Aorta (tissue), 5 donors: ENCODE measurements at regions not wholly inside any gene's neighbourhood (a gene's known extent, or its start where the extent isn't known, plus 50 kb on each side); places are given as distances from the start of the nearest gene placed in this dataset.

Experiments used
- ATAC-seq: fragments of 200-7000 bp; cut with Tn5 transposase; one replicate; pipeline ENCODE4 v1.9.1; 2022; ENCODE audit warnings: moderate library complexity; ENCODE audit not compliant: low FRiP score
- DNase-seq, 2 donors: peaks; one replicate each; pipeline ENCODE4 v3.0.0-alpha.2; 2020
- H3K27ac ChIP-seq, 2 donors: one replicate each; pipeline ENCODE4 v1.5.1; 2013; ENCODE audit warnings: low read length in 2 of 2, mild to moderate bottlenecking in 2 of 2, moderate library complexity in 2 of 2, control low read depth in 1 of 2, inconsistent platforms in 1 of 2, low read depth in 1 of 2
- H3K27me3 ChIP-seq, 2 donors: one replicate each; pipeline ENCODE4 v1.6.1; 2013; ENCODE audit warnings: control low read depth in 1 of 2, low read length in 1 of 2, mild to moderate bottlenecking in 1 of 2, moderate library complexity in 1 of 2; ENCODE audit not compliant: insufficient read depth in 2 of 2, control insufficient read depth in 1 of 2
- H3K36me3 ChIP-seq, 2 donors: one replicate each; pipeline ENCODE4 v1.6.1; 2013; ENCODE audit warnings: control low read depth in 1 of 2, low read length in 1 of 2, mild to moderate bottlenecking in 1 of 2; ENCODE audit not compliant: insufficient read depth in 2 of 2, control insufficient read depth in 1 of 2
- H3K4me1 ChIP-seq, 2 donors: one replicate each; pipeline ENCODE4 v1.6.1; 2013; ENCODE audit warnings: low read length in 2 of 2, control low read depth in 1 of 2, mild to moderate bottlenecking in 1 of 2, moderate library complexity in 1 of 2; ENCODE audit not compliant: insufficient read depth in 2 of 2, control insufficient read depth in 1 of 2
- H3K4me3 ChIP-seq, 2 donors: one replicate each; pipeline ENCODE4 v1.5.1; 2013; ENCODE audit warnings: low read length in 2 of 2, control low read depth in 1 of 2, mild to moderate bottlenecking in 1 of 2
- H3K9me3 ChIP-seq: one replicate; pipeline ENCODE4 v1.6.1; 2013; ENCODE audit warnings: mild to moderate bottlenecking, low read length; ENCODE audit not compliant: control insufficient read depth
- WGBS, 2 donors: extraction: QIAGEN DNeasy Blood & Tissue Kit; methylation state at CpG; one replicate each; pipeline ENCODE4 v1.1.7; 2013; 5-methylcytosine and 5-hydroxymethylcytosine counted together
- intact Hi-C, 2 donors: fragments of 100-400 bp; cut with DNase I; formaldehyde crosslinking; loops; one replicate each; pipeline versions ENCODE4 v1.14.2 to v1.15.0; 2022
- donor health status: healthy with polysubstance abuse.
- donor health status: Bipolar disorder and iron deficiency.
- donor health status: DM: no; HTN: no; CAD: no.
- donor health status: DM: no; HTN: no; CAD: no.
- donor health status: DM: yes; HTN: yes; CAD: no.

DNA sequence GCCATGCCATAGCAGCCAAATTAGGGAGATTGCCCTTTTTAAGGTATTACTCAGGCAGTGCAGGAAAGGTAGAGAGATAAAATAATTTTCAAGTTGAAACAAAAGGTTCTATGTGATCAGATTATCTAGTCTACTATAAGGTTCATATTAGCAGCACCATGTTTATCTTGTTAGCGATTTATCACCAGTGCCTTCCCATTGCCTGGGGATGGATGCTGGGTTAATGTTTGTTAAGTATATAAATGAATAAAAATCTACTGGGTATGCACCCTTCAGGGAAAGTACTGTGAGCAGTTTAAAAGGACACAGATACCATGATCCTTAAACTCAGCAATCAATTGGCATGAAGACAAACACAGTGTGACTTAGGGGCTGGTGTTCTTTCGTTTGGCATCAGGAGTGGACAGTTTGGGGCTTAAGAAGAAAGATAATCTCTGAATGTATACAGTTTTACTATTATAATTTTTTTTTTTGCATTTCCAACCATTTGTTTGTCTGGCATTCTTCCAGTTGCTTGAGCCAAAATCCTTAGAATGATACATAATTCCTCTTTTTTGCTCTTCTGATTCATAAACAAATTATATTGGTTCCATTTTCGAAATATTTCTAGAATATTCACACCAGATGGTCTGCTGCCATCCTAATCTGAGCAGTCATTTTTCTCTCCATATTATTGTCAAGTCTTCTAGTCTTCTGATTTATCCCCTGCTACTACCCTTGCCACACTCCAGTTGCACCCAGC, 512.8 kb upstream of the SLC8A1 start:
- H3K36me3 ChIP-seq, result no peaks in the 10 kb centered on the region

DNA sequence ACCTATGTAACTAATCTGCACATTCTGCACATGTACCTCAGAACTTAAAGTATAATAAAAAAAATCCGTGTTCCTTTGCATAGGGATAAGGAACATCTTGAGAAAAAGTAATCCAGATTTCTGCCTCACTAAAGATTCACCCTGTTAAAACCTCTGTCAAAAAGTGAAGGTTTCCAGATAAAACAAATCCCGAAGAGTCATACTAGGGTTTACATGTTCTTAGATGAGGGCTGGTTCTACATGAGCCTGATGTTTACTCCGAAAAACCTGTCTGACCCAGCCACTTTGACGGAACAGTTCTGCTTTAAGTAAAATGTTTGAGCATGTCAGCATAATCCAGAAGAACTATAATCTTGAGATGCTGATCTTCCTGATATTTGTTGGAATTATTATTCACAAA, 515.6 kb upstream of the SLC8A1 start:
- DNase-seq (no peak), ATAC-seq (no peak)
- H3K4me3 ChIP-seq, result no peak overlapping the region
- no peaks in the 10 kb centered on the region for H3K9me3 ChIP-seq
- WGBS, 2 donors, result 92 to 95% methylated on average over 4 of the region's 4 CpGs
- H3K27ac ChIP-seq, result no peak overlapping the region
- no peaks in the 10 kb centered on the region for H3K27me3 ChIP-seq
- H3K4me1 ChIP-seq, result no peaks in the 10 kb centered on the region
- intact Hi-C loops, result no loop called here
- H3K36me3 ChIP-seq, result no peaks in the 10 kb centered on the region

More for the DNA sequence above, 512.8 kb upstream of the SLC8A1 start:
- DNase-seq (no peak), ATAC-seq (no peak)
- WGBS, 2 donors, result 92 to 95% methylated on average over 3 of the region's 3 CpGs
- Histone ChIP-seq H3K4me3 (no peak overlapping the region), H3K27ac (no peak overlapping the region), H3K27me3 (no peaks in the 10 kb centered on the region), H3K9me3 (no peaks in the 10 kb centered on the region), H3K4me1 (no peaks in the 10 kb centered on the region)
- intact Hi-C loops, result no loop called here

DNA sequence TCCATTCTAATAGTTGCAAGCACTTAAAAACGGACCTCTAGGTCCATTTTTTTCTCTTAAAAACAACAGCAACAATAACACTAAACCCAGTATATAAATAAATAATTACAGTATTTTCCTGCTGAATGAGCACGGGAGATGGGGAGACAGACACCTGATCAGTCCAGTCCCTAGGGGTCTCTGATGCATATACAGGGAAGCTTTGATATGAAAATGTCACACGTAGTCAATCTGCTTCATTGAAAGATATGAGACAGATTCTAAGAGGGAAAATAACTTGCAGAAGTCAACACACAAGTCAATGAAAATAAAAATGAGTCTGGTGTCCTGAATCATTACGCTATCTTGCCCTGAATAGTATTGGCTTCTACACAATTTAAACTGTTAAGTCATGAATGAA, 523.3 kb upstream of the SLC8A1 start:
- H3K27me3 ChIP-seq, result no peaks in the 10 kb centered on the region
- no peaks in the 10 kb centered on the region for H3K36me3 ChIP-seq
- no peak overlapping the region for H3K27ac ChIP-seq
- WGBS, 2 donors, result 82 to 84% methylated on average over 4 of the region's 4 CpGs
- ATAC-seq, result no peak
- intact Hi-C loops, result no loop called here
- DNase-seq, result no peak
- no peak overlapping the region for H3K4me3 ChIP-seq
- H3K4me1 ChIP-seq, result no peaks in the 10 kb centered on the region
- H3K9me3 ChIP-seq, result no peaks in the 10 kb centered on the region

DNA sequence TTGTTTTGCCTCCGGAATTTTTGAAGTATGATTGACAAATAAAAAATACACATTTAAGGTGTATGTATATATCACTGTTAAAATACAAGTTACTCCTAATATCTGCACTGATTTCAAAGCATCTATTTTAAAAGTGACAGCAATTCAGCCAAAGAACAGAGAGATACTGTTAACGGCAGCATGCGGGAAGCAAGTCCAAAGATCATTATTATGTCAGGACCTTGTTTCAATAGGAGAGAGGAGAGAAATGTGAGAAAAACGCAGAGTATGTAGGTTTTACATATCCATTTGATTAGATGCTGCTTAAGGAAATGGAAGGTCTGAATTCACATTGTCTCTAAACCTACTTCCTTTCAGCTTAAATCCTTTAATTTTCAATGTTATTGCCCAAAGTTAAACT, 545.5 kb upstream of the SLC8A1 start:
- Histone ChIP-seq H3K4me1 (no peaks in the 10 kb centered on the region), H3K36me3 (no peaks in the 10 kb centered on the region), H3K27me3 (no peaks in the 10 kb centered on the region), H3K27ac (no peak overlapping the region), H3K4me3 (no peak overlapping the region), H3K9me3 (no peaks in the 10 kb centered on the region)
- DNase-seq (no peak), ATAC-seq (no peak)
- WGBS, 2 donors, result 77 to 82% methylated on average over 4 of the region's 4 CpGs
- intact Hi-C loops, result no loop called here

DNA sequence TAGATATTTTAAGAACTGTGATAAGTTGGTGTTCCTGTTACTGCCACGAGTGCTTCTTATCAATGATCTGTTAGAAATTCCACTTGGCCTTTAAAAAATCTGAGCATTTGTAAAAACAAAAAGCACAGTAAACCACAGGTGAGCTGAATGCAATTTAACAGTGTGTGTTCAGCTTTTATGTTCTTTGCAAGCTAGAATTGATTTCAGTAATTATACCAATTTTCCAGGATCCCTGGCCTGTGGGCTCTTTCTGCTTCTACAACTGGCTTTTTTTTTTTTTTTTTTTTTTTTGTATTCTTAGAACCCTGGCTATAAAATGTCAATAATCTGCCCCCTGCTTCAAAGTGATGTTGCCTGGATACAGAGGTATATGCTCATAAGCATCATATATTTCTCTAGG, 548.5 kb upstream of the SLC8A1 start:
- intact Hi-C loops, result no loop called here
- H3K27me3 ChIP-seq, result no peaks in the 10 kb centered on the region
- H3K36me3 ChIP-seq, result no peaks in the 10 kb centered on the region
- H3K4me1 ChIP-seq, result no peaks in the 10 kb centered on the region
- DNase-seq (no peak), ATAC-seq (no peak)
- H3K4me3 ChIP-seq, result no peak overlapping the region
- no peak overlapping the region for H3K27ac ChIP-seq
- H3K9me3 ChIP-seq, result no peaks in the 10 kb centered on the region
- WGBS, 2 donors, result 63 to 64% methylated on average over 1 of the region's 1 CpG

DNA sequence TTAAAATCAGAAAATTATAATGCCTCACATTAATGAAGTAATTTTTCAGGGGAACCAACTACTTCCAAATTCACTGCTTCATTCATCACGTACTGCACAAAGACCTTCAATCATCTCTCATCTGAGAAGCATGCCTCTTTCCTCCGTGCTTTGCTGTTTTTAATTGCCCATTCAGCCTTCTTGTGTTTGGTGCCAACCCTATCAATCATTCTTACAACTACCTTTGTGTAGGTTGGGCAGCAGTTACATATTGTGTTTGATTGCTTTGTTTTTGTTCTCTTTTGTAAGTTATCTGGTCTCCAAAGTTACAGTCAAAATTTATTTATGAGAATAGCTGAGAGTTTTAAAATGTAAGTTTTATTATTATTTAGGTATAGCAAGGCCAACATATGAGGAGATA, 549.0 kb upstream of the SLC8A1 start:
- no peaks in the 10 kb centered on the region for H3K27me3 ChIP-seq
- no peaks in the 10 kb centered on the region for H3K36me3 ChIP-seq
- intact Hi-C loops, result no loop called here
- no peaks in the 10 kb centered on the region for H3K4me1 ChIP-seq
- ATAC-seq (no peak), DNase-seq (no peak)
- H3K4me3 ChIP-seq, result no peak overlapping the region
- H3K9me3 ChIP-seq, result no peaks in the 10 kb centered on the region
- no peak overlapping the region for H3K27ac ChIP-seq
- 58 to 69% methylated on average over 2 of the region's 2 CpGs for WGBS, 2 donors

DNA sequence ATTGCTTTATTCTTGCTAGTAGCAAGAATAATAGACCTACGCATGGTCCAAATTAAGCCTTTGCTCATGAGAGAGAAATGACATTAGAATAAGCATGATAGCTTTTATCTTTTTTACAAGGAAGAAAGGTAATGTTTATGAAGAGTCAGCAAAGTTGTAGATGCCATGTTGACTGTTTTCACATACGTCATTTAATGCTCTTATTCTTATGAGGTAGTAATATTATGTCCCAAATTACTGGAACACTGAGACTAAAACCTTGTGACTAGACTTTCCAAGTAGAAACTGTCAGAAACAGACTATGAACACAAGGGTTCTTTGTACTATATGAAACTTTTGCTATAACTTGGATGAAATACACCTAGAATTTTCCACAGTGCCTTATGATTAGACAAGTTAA, 552.8 kb upstream of the SLC8A1 start:
- no peaks in the 10 kb centered on the region for H3K27me3 ChIP-seq
- WGBS, 2 donors, result 96 to 99% methylated on average over 2 of the region's 2 CpGs
- no peaks in the 10 kb centered on the region for H3K4me1 ChIP-seq
- intact Hi-C loops, result no loop called here
- H3K9me3 ChIP-seq, result no peaks in the 10 kb centered on the region
- no peak overlapping the region for H3K4me3 ChIP-seq
- no peak for ATAC-seq
- DNase-seq, result no peak
- no peaks in the 10 kb centered on the region for H3K36me3 ChIP-seq
- no peak overlapping the region for H3K27ac ChIP-seq

DNA sequence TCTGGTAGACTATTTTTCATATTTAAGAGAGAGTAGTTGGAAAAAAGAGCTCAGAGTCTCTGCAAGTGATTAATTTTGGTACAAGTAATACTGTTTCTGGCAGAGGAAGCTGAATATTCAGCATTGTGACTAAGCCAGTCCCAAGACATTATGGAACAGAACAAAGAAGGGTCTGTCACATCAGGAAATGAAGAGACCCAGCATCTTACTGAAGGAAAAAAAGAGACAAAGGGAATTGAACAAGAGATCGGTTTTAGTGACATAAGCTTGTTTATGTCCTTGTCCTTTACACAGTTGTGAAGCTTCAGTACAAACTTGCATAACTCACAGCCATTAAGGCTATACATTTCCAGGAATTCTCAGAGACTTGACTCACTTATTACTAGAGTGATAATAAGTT, 568.5 kb upstream of the SLC8A1 start:
- Histone ChIP-seq H3K9me3 (no peaks in the 10 kb centered on the region), H3K4me3 (no peak overlapping the region), H3K4me1 (no peaks in the 10 kb centered on the region), H3K27me3 (no peaks in the 10 kb centered on the region), H3K36me3 (no peaks in the 10 kb centered on the region), H3K27ac (no peak overlapping the region)
- no peak for DNase-seq
- WGBS, 2 donors, result 56 to 69% methylated on average over 1 of the region's 1 CpG
- ATAC-seq, result no peak
- intact Hi-C loops, result no loop called here

DNA sequence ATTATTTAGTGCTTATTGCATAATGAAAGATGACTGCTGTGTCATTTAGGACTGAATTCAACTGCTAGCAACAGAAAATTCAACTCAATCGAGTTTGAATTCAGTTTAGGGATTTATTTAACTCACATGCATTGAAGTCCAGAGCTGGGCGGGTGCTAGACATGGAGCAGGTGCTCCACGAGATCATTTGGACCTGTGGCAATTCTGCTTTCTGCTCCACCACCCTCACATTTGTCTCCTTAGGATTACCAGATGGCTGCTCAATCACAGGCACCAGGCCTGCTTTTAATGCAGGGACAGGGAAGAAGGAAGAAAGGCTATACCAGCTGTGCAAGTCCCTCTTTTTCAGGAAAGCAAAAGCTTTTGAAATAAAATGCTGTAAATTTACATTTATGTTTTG, 572.9 kb upstream of the SLC8A1 start:
- Histone ChIP-seq H3K36me3 (no peaks in the 10 kb centered on the region), H3K27me3 (no peaks in the 10 kb centered on the region), H3K9me3 (no peaks in the 10 kb centered on the region), H3K4me3 (no peak overlapping the region), H3K4me1 (no peaks in the 10 kb centered on the region), H3K27ac (no peak overlapping the region)
- intact Hi-C loops, result no loop called here
- WGBS, 2 donors, result 83 to 85% methylated on average over 3 of the region's 3 CpGs
- ATAC-seq (no peak), DNase-seq (no peak)
